OCI-LY1 (cell line): ENCODE measurements at regions not wholly inside any gene's neighbourhood (a gene's known extent, or its start where the extent isn't known, plus 50 kb on each side); places are given as distances from the start of the nearest gene placed in this dataset.

Source experiments
- H2AFZ ChIP-seq: fragments of 200-600 bp; sonication (generic), shearing (Covaris generic); 2 replicates; pipeline ENCODE4 v1.6.0; 2014; ENCODE audit warnings: antibody characterized with exemption, mild to moderate bottlenecking, low read length
- H3F3A ChIP-seq: fragments of 200-600 bp; sonication (generic), shearing (Covaris generic); 2 replicates; pipeline ENCODE4 v1.6.0; 2014; ENCODE audit warnings: mild to moderate bottlenecking, antibody characterized with exemption, low read length, moderate library complexity; ENCODE audit not compliant: insufficient read depth
- H3K27ac ChIP-seq: fragments of 200-600 bp; sonication (generic); 2 replicates; pipeline ENCODE4 v1.5.1; 2014; ENCODE audit warnings: low read length, mixed run types, mild to moderate bottlenecking, low read depth; ENCODE audit not compliant: poor library complexity, severe bottlenecking
- H3K27me3 ChIP-seq: fragments of 200-600 bp; sonication (generic); 2 replicates; pipeline ENCODE4 v1.6.0; 2014; ENCODE audit warnings: antibody characterized with exemption, mild to moderate bottlenecking, low read length, moderate library complexity; ENCODE audit not compliant: insufficient read depth
- H3K36me3 ChIP-seq: fragments of 200-600 bp; sonication (generic); 2 replicates; pipeline ENCODE4 v1.6.1; 2014; ENCODE audit warnings: mild to moderate bottlenecking, antibody characterized with exemption, low read length, moderate library complexity, mixed read lengths; ENCODE audit not compliant: insufficient read depth
- H3K4me1 ChIP-seq: fragments of 200-600 bp; sonication (generic); 2 replicates; pipeline ENCODE4 v1.5.1; 2014; ENCODE audit warnings: mild to moderate bottlenecking, low read length, moderate library complexity; ENCODE audit not compliant: insufficient read depth, severe bottlenecking
- H3K4me2 ChIP-seq: fragments of 200-600 bp; sonication (generic), shearing (Covaris generic); 2 replicates; pipeline ENCODE4 v1.6.1; 2014; ENCODE audit warnings: low read length
- H3K4me3 ChIP-seq: fragments of 200-600 bp; sonication (generic); 2 replicates; pipeline ENCODE4 v1.5.1; 2014; ENCODE audit warnings: low read length, low read depth, mild to moderate bottlenecking, mixed read lengths; ENCODE audit not compliant: poor library complexity, severe bottlenecking
- H3K79me2 ChIP-seq: fragments of 200-600 bp; shearing (Covaris generic); 2 replicates; pipeline ENCODE4 v1.6.1; 2016; ENCODE audit warnings: mixed run types, low read length, mixed read lengths; ENCODE audit not compliant: insufficient read depth
- H3K9ac ChIP-seq: fragments of 200-600 bp; sonication (generic), shearing (Covaris generic); 2 replicates; pipeline ENCODE4 v1.6.1; 2014; ENCODE audit warnings: mild to moderate bottlenecking, low read length, mixed read lengths
- H3K9me2 ChIP-seq: fragments of 200-600 bp; sonication (generic), shearing (Covaris generic); 2 replicates; pipeline ENCODE4 v1.6.1; 2014; ENCODE audit warnings: low read depth, mild to moderate bottlenecking, low read length, mixed read lengths
- H3K9me3 ChIP-seq: fragments of 200-600 bp; shearing (Covaris generic); 2 replicates; pipeline ENCODE4 v1.6.1; 2014; ENCODE audit warnings: low read length, mixed read lengths
- H4K20me1 ChIP-seq: fragments of 200-600 bp; sonication (generic), shearing (Covaris generic); 2 replicates; pipeline ENCODE4 v1.6.0; 2016; ENCODE audit warnings: mild to moderate bottlenecking, low read length; ENCODE audit not compliant: insufficient read depth
- EZH2 ChIP-seq: fragments of 200-600 bp; sonication (generic), shearing (Covaris generic); IDR thresholded peaks from 2 replicates; pipeline ENCODE4 v1.8.0; 2017; ENCODE audit warnings: borderline replicate concordance, mixed run types, mild to moderate bottlenecking, antibody characterized with exemption, low read length, moderate library complexity, mixed read lengths
- TF ChIP-seq, protein P1 (sequence below): fragments of 200-600 bp; sonication (generic), shearing (Covaris generic); IDR thresholded peaks from 2 replicates; pipeline ENCODE4 v1.5.1; 2017; ENCODE audit warnings: mild to moderate bottlenecking, antibody characterized with exemption, low read length, moderate library complexity, mixed read lengths

DNA sequence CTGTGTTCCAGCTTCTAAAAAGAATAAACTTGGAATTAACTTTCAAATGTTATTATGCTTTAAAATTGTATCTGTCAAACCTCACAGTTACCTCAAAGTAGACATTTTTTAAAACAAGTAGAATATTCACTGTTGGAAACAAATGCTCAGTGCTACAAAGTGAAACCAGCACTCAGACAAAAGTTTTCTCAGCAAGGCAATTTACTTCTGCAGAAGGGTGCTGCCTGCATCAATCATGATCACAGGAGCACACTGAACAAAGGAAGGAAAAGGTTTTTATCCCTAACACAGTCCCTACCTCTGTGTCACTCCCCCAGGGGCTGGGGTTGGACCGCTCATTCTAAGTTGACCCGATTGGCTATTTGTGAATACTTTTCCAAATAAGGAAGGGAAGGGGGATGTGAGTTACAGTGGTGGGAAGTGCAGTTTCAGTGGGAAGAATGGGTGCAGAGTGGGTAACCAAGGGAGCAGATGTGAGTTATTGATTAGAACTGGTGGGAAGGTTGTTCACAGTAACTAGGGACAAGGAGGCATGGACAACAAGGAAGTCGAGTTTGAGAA, 63.0 kb upstream of the CDK20 start:
- no peak overlapping the region for H2AFZ ChIP-seq
- H3K27me3 ChIP-seq, result no peaks in the 10 kb centered on the region
- H3K36me3 ChIP-seq, result no peaks in the 10 kb centered on the region
- H3K4me1 ChIP-seq, result no peaks in the 10 kb centered on the region
- H3K4me2 ChIP-seq, result no peak overlapping the region
- no peaks in the 10 kb centered on the region for H3K9me3 ChIP-seq
- no peaks in the 10 kb centered on the region for H3F3A ChIP-seq
- H4K20me1 ChIP-seq, result no peaks in the 10 kb centered on the region
- TF ChIP-seq, protein P1, sequence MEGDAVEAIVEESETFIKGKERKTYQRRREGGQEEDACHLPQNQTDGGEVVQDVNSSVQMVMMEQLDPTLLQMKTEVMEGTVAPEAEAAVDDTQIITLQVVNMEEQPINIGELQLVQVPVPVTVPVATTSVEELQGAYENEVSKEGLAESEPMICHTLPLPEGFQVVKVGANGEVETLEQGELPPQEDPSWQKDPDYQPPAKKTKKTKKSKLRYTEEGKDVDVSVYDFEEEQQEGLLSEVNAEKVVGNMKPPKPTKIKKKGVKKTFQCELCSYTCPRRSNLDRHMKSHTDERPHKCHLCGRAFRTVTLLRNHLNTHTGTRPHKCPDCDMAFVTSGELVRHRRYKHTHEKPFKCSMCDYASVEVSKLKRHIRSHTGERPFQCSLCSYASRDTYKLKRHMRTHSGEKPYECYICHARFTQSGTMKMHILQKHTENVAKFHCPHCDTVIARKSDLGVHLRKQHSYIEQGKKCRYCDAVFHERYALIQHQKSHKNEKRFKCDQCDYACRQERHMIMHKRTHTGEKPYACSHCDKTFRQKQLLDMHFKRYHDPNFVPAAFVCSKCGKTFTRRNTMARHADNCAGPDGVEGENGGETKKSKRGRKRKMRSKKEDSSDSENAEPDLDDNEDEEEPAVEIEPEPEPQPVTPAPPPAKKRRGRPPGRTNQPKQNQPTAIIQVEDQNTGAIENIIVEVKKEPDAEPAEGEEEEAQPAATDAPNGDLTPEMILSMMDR, result no peak
- TF ChIP-seq EZH2, result no peak
- no peak overlapping the region for H3K27ac ChIP-seq
- H3K79me2 ChIP-seq, result no peaks in the 10 kb centered on the region
- H3K4me3 ChIP-seq, result no peak overlapping the region
- H3K9me2 ChIP-seq, result no peaks in the 10 kb centered on the region
- H3K9ac ChIP-seq, result no peak overlapping the region

DNA sequence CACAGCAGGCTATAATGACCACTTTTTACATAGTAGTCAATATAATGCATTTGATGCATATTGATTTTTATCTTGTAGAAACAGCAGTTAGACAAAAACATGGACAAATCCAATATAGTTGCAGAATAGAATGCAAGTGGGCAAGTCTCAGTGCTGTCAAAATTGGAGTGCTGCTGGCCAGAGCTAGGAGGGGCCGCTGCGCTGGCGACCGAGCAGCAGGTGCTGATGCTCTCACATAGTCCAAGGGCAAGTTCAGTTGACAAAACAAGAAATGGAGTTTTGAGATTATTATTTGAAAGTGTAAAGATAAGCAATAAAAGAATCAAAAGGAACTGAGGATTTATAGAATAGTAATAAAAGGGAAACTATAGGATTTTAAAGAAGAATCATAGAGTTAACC, 60.6 kb upstream of the CDK20 start:
- Histone ChIP-seq H3K9ac (no peak overlapping the region), H3K36me3 (no peaks in the 10 kb centered on the region), H3K9me3 (no peaks in the 10 kb centered on the region), H3K4me3 (no peak overlapping the region), H4K20me1 (no peaks in the 10 kb centered on the region), H3F3A (no peaks in the 10 kb centered on the region), H3K9me2 (no peaks in the 10 kb centered on the region), H3K4me2 (no peak overlapping the region), H2AFZ (no peak overlapping the region), H3K27ac (no peak overlapping the region), H3K79me2 (no peaks in the 10 kb centered on the region), H3K4me1 (no peaks in the 10 kb centered on the region), H3K27me3 (no peaks in the 10 kb centered on the region)
- no peak for TF ChIP-seq EZH2
- TF ChIP-seq, protein P1, result no peak

DNA sequence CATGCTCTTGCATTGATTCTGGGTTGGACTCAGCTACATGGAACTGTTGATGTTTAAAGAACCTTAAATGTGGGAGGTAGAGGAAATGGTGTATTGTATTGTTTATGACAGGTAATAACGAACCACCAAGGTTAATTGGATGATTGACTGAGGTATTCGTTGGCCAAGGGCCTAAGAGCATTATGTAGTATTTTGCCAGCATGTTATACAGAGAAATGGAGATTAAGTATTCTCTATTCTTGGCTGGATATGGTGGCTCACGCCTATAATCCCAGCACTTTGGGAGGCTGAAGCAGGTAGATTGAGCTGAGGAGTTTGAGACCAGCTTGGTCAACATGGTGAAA, 59.0 kb upstream of the CDK20 start:
- H3K4me2 ChIP-seq, result no peak overlapping the region
- H3K27ac ChIP-seq, result no peak overlapping the region
- no peaks in the 10 kb centered on the region for H3K9me2 ChIP-seq
- no peaks in the 10 kb centered on the region for H3K9me3 ChIP-seq
- no peak overlapping the region for H3K4me3 ChIP-seq
- H3F3A ChIP-seq, result no peaks in the 10 kb centered on the region
- H3K36me3 ChIP-seq, result no peaks in the 10 kb centered on the region
- H3K9ac ChIP-seq, result no peak overlapping the region
- no peaks in the 10 kb centered on the region for H3K27me3 ChIP-seq
- no peak overlapping the region for H2AFZ ChIP-seq
- H3K4me1 ChIP-seq, result no peaks in the 10 kb centered on the region
- H4K20me1 ChIP-seq, result no peaks in the 10 kb centered on the region
- no peaks in the 10 kb centered on the region for H3K79me2 ChIP-seq
- no peak for TF ChIP-seq EZH2
- TF ChIP-seq, protein P1, result no peak
